IPS DF 4.7 (cell line): ENCODE measurements at regions not wholly inside any gene's neighbourhood (a gene's known extent, or its start where the extent isn't known, plus 50 kb on each side); places are given as distances from the start of the nearest gene placed in this dataset.
"Not testable (repeated sequence)": the region's sequence is repeated elsewhere in the genome, so short reads cannot be mapped to it uniquely, and the experiment has no call there.

ENCODE experiments used
- DNase-seq: peaks from one replicate; pipeline ENCODE4 v3.0.0-alpha.2; 2013; ENCODE audit warnings: low spot score; ENCODE audit errors: extremely low read depth

- no peak for DNase-seq
Observed at GRCh38 chr4:71081192-71081591, 87.7 kb downstream of the DCK start.

GRCh38 chr4:71093745-71094144, 100.3 kb downstream of the DCK start:
- no peak for DNase-seq

GRCh38 chr4:71094201-71094600, 100.8 kb downstream of the DCK start:
- DNase-seq = no peak

GRCh38 chr4:71095141-71095540, 101.7 kb downstream of the DCK start:
- DNase-seq = no peak

DNA sequence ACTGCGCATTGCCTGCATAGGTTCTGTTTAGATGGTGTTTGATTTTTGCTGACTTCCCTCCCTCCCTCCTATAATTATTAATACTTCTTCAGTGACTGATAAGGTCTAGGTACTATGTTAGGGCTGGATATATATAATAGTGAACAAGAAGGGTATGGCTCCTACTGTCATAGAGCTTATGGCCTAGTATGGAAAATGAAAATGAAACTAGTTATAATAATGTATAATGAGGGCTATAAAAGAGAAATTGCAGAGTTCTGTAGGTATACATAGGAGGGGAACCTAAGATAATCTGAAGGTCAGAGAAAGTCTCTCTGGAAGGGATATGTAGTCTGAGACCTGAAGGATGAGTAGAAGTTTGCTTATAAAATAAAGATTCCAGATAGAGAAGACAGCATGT, 102.1 kb downstream of the DCK start:
- no peak for DNase-seq

GRCh38 chr4:71107726-71108125, 114.3 kb downstream of the DCK start:
- DNase-seq = no peak

DNA sequence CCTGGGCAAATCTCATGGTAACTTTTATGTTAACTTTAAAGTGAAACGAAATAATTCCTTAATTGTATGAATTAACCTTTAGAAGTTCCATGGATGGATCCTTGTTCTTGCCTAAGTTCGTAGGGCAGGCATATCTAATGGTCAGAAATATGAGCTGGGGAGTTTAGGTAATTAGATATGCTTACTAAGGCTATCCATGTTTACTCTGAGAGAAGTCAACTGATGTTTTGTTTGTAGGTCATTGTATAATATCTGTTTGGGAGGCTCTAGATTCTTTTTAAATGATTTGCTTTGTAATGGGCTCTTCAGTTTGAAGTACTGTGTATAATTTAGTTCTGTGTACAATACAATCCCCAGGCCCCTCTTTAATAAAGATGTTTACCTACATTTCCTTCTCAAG, 117.0 kb downstream of the DCK start:
- DNase-seq = no peak

GRCh38 chr4:71111133-71111532, 117.7 kb downstream of the DCK start:
- DNase-seq = not testable (repeated sequence)

DNA sequence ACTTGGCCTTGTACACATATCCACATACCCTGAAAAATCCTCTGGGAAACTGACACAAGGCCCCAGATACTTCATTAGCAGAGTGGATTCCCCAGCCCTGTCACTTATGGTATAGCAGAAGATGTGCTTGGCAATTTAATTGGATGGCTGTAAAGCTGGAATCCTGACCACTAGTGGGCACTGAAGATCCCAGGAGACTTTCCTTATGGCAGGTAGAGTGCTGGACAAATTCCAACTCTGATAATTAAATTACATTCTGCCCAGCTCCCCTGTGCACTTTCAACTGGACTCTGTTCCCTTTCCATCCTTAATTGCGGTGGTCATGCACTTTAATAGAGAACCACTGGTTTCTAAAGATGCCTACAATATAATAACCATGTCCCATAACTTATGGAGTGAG, 119.8 kb downstream of the DCK start:
- no peak for DNase-seq

GRCh38 chr4:71120831-71121524, 127.5 kb downstream of the DCK start:
- DNase-seq = no peak

DNA sequence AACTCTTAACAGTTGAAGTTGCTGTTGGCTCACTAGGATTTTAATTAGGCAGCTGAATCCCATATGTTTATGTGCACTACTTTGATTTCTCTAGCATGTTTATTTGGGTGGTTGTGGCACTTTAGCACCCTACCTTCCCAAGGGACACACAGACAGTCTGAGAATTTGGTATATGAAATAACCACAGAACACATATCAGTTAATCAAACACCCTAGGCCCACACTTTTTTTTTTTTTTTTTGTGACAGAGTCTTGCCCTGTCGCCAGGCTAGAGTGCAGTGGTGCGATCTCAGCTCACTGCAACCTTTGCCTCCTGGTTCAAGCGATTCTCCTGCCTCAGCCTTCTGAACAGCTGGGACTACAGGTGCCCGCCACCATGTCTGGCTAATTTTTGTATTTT, 130.5 kb downstream of the DCK start:
- DNase-seq = no peak

DNA sequence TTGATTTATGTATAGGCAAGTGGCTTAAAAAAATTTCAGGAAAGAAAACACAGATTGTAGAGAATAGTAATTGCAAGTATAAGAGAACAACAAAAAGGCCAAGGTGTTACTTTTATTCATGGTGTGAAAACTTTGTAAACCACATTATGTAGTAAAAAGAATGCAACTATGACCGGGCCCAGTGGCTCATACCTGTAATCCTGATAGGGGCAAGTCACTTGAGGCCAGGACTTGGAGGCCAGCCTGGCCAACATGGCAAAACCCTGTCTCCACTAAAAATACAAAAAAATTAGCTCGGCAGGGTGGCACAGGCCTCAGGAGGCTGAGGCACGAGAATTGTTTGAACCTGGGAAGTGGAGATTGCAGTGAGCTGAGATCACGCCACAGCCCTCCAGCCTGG, 131.7 kb downstream of the DCK start:
- DNase-seq = no peak

- DNase-seq = no peak
Observed at GRCh38 chr4:71126719-71127118, 133.3 kb downstream of the DCK start.

DNA sequence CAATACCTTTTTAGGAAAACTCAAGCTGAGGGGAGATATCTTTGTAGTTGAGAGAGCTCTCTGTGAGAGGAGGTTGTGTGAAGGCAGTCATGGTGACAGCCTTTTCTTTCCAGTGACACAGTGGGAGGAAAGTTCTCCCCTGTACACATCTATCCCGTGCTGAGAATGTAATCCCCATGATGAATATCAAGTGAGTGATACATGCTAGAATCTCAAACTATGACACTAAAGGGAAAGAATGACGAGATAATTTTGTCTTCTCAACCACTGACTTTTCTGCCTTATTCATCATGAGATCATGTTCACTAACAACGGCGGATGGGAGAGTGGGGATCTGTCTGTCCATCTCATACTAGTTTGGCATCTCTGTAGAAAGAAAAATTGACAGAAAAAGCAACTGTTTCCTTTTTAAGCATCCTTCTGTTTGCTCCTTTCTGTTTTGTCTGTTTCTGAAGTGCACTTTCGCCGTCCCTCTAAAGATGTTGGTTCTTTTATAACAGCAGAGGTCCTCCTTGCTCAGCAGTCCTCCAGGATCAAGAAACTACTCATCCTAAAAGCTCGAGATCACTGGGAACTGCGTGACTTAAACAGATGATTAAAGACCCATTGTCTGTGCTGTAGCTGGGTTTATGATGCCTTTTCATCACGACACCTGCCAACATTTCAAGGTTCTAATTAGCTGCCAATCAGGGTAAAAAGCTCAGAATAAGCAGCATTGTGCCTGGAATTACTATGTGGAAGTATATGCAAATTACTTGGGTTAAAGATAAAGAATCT, 137.6 kb downstream of the DCK start:
- DNase-seq = no peak

DNA sequence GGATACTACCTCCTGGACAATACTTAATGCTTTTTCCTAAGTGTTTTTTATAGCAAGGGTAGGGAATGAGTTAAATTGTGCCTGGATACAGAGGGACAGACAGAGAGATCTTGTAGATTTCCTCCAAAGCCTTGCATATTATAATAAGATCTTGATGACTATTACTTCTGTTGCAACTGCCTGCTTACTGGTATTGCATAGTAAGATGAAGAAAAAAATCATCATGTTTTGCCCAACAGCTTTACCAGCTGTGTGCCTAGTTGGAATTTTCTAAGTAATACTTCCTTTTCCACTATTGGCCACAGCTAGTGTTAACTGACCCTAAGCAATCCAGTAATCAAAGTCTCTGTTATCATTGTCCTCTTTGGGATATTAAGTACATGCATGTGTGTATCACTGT, 139.0 kb downstream of the DCK start:
- no peak for DNase-seq

GRCh38 chr4:71133491-71133890, 140.0 kb downstream of the DCK start:
- no peak for DNase-seq

DNA sequence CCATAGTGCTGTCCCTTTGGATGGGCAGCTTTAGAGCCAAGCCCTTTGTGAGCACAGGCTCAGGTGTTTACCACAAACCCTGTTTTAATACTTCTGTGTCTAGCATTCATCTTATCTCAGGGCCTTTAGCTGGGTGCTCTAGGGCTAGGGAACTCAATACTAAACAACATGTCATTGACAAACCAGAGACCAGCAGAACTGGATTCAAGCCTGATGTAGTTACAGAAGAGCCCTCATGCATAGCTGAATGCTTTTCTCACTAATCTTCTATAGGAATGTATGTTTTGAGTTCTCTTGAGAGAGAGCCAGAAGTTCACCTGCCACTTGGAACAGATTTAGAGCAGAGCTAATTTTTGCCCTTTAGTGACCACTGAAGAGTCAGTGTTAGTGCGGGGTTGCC, 142.6 kb downstream of the DCK start:
- DNase-seq = no peak

GRCh38 chr4:71138007-71138615, 144.7 kb downstream of the DCK start:
- no peak for DNase-seq

DNA sequence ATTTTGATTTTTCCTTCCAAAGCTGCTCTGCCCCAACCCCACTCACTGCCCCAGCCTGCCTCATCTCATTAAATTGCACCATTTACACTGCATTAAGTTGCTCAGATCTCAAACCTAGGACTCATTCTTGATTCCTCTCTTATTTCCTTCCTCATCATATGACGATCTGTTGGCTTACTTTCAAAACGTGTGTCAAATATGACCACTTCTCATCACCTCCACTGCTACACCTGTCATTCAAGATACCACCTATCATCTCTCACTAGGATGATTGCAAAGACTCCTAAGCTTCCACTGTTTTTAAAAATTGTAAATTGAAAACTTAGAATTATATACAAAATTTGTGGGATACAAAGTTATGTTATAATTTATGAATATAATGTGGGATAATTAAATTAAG, 147.1 kb downstream of the DCK start:
- no peak for DNase-seq

DNA sequence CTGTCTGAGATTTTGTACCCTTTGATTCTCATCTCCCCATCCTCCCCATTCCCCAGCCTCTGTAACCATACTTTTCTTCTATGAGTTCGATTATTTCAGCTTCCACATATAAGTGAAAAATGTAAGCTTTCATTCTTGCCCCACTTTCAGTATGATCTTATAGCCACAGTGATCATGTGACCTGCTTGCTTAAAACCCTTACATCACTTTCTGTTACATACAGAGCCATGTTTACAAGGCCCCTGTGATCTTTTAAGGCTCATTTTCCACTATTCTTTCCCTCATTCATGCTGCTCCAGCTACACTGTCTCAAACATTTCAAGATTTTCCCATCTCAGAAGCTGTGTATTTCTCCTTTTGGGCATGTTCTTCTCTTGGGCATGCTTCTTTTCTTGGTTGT, 147.7 kb downstream of the DCK start:
- DNase-seq = no peak

DNA sequence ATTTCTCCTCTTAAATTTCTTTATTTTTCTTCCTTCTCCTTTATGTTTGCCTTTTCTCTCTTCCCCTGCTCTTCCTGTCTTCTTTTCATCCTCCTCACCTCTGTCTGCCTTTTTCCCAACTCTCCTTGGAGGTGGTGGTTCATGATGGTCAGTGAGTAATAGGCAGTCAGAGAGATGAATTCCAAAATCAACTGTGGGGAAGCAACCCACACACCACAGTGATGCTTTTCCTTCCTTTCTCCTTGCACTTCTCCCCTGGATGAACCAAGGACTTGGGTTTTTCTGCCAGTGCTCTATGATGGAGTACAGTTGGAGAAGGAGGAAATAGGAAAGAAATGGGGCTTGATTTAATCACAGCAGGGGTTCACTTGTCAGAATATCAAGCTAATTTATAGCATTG, 153.8 kb downstream of the DCK start:
- DNase-seq = no peak

- DNase-seq = no peak
Observed at GRCh38 chr4:71148545-71148944, 155.1 kb downstream of the DCK start.

GRCh38 chr4:71151054-71151453, 157.6 kb downstream of the DCK start:
- DNase-seq = no peak
